Heart right ventricle (tissue), 16 donors: ENCODE measurements at regions not wholly inside any gene's neighbourhood (a gene's known extent, or its start where the extent isn't known, plus 50 kb on each side); places are given as distances from the start of the nearest gene placed in this dataset.

Experiments
- ATAC-seq, 8 donors: fragments of 200-7000 bp; cut with Tn5 transposase; one replicate each; pipeline ENCODE4 v1.9.1; 2020; ENCODE audit warnings: mild to moderate bottlenecking in 8 of 8, moderate library complexity in 8 of 8, moderate number of reproducible peaks in 1 of 8
- DNase-seq, 2 donors: peaks; one replicate each; pipeline ENCODE4 v3.0.0-alpha.2; 2020
- H3K27ac ChIP-seq, 10 donors: fragments of 200-600 bp; sonication (generic) in 2 of 10; one replicate each; pipeline versions ENCODE4 v1.5.0 to v1.8.0; 2020 to 2022; ENCODE audit warnings: mild to moderate bottlenecking in 3 of 10
- H3K27me3 ChIP-seq, 7 donors: fragments of 200-600 bp; one replicate each; pipeline ENCODE4 v1.8.0; 2021 to 2022; ENCODE audit warnings: mild to moderate bottlenecking in 2 of 7
- H3K36me3 ChIP-seq, 9 donors: fragments of 200-600 bp; sonication (generic) in 1 of 9; one replicate each; pipeline versions ENCODE4 v1.5.0 to v1.8.0; 2020 to 2022; ENCODE audit warnings: mild to moderate bottlenecking in 2 of 9
- H3K4me1 ChIP-seq, 9 donors: fragments of 200-600 bp; sonication (generic) in 1 of 9; one replicate each; pipeline versions ENCODE4 v1.5.0 to v1.8.0; 2020 to 2022; ENCODE audit warnings: mild to moderate bottlenecking in 4 of 9
- H3K4me3 ChIP-seq, 10 donors: fragments of 200-600 bp; sonication (generic) in 2 of 10; one replicate each; pipeline versions ENCODE4 v1.5.0 to v1.8.0; 2020 to 2022; ENCODE audit warnings: mild to moderate bottlenecking in 7 of 10, moderate library complexity in 2 of 10
- H3K9me3 ChIP-seq, 11 donors: fragments of 200-600 bp in 10 of 11; sonication (generic) in 2 of 11; one replicate each; pipeline versions ENCODE4 v1.5.0 to v1.8.0; 2013 to 2022; ENCODE audit warnings: mild to moderate bottlenecking in 2 of 11, control low read depth in 1 of 11, moderate library complexity in 1 of 11
- CTCF ChIP-seq, 9 donors: fragments of 200-600 bp; sonication (generic) in 2 of 9; IDR thresholded peaks; one replicate each; pipeline versions ENCODE4 v1.5.0 to v1.8.0; 2021 to 2022; ENCODE audit warnings: antibody characterized with exemption in 9 of 9, mild to moderate bottlenecking in 5 of 9, moderate library complexity in 1 of 9
- WGBS, 2 donors: extraction: QIAGEN DNeasy Blood & Tissue Kit; methylation state at CpG; one replicate each; pipeline ENCODE4 v1.1.7; 2013; ENCODE audit warnings: inconsistent platforms in 1 of 2; 5-methylcytosine and 5-hydroxymethylcytosine counted together
- intact Hi-C, 10 donors: fragments of 100-400 bp; cut with DNase I; formaldehyde crosslinking; loops; one replicate each; pipeline versions ENCODE4 v1.11.1 to v1.14.2; 2022
- donor health status: Arrhythmogenic right ventricular cardiomyopathy.
- donor health status: ischemic (EF 13 %, LVEDD 7.1; RV severe dilation, severe dysfunction).
- donor health status: healthy with polysubstance abuse.
- donor health status: DM: no; HTN: yes; CAD: no.
- donor health status: DM: no; HTN: no; CAD: no.
- donor health status: ischemic (EF 25% LVEDD 6.9; RV normal size, moderate dysfunction).
- donor health status: ischemic (EF 25% LVEDD 5.7; RV mildly dilated, moderate dysfunction).
- donor health status: healthy.
- donor health status: DM: yes; HTN: yes; CAD: no.
- donor health status: Ischemic cardiomyopathy.
- donor health status: ischemic (EF 35%, LVEDD 5.7; RV mildly dilated, moderate dysfunction).
- donor health status: nonischemic (EF 11% LVEDD 7.7; RV severe dilation, severe dysfunction).
- donor health status: DM: yes; HTN: yes; CAD: no.
- donor health status: PGD.
- donor health status: ischemic (EF 29% LVEDD 5.4; RV normal size, mild dysfunction).
- donor health status: nonischemic (EF 23%, LVEDD 6.1; RV moderate dilation, normal function).

GRCh38 chr5:165119175-165119574 is 1613.8 kb downstream of the MAT2B start:
- intact Hi-C loops: no loop called here
- no peak overlapping the region for H3K4me3 ChIP-seq
- peaks cover 0 to 13% (median 0%) of the 10 kb centered on the region in 11 donors for H3K9me3 ChIP-seq
- ATAC-seq (no peak), DNase-seq (no peak)
- H3K36me3 ChIP-seq: no peaks in the 10 kb centered on the region
- H3K27me3 ChIP-seq: no peaks in the 10 kb centered on the region
- no peak for TF ChIP-seq CTCF (IDR thresholded peaks at IDR 0.05)
- no peak overlapping the region for H3K27ac ChIP-seq
- WGBS, 2 donors: 81 to 86% methylated on average over 2 of the region's 2 CpGs
- no peaks in the 10 kb centered on the region for H3K4me1 ChIP-seq

GRCh38 chr5:165126598-165126997 is 1621.2 kb downstream of the MAT2B start:
- intact Hi-C loops: no loop called here
- no peak for TF ChIP-seq CTCF (IDR thresholded peaks at IDR 0.05)
- Histone ChIP-seq H3K9me3 (no peaks in the 10 kb centered on the region), H3K36me3 (no peaks in the 10 kb centered on the region), H3K4me3 (no peak overlapping the region), H3K27me3 (no peaks in the 10 kb centered on the region), H3K27ac (no peak overlapping the region), H3K4me1 (peaks cover 0 to 8% (median 0%) of the 10 kb centered on the region in 9 donors)
- ATAC-seq (no peak), DNase-seq (no peak)
- 67 to 72% methylated on average over 3 of the region's 3 CpGs for WGBS, 2 donors

- Histone ChIP-seq H3K4me3 (no peak overlapping the region), H3K4me1 (peaks cover 0 to 8% (median 0%) of the 10 kb centered on the region in 9 donors), H3K9me3 (no peaks in the 10 kb centered on the region), H3K36me3 (no peaks in the 10 kb centered on the region), H3K27ac (peak overlapping the region in 1 of 10 donors; percentile 48), H3K27me3 (no peaks in the 10 kb centered on the region)
- DNase-seq (no peak), ATAC-seq (no peak)
- TF ChIP-seq CTCF (IDR thresholded peaks at IDR 0.05): no peak
- intact Hi-C loops: no loop called here
- WGBS, 2 donors: 51 to 81% methylated on average over 2 of the region's 2 CpGs
Observed at GRCh38 chr5:165127941-165128340, 1622.5 kb downstream of the MAT2B start.

- intact Hi-C loops: no loop called here
- no peak for TF ChIP-seq CTCF (IDR thresholded peaks at IDR 0.05)
Observed at GRCh38 chr5:165130656-165131055, 1625.2 kb downstream of the MAT2B start.

More at GRCh38 chr5:165130656-165131055, 1625.2 kb downstream of the MAT2B start:
- Histone ChIP-seq H3K27ac (no peak overlapping the region), H3K36me3 (no peaks in the 10 kb centered on the region), H3K9me3 (no peaks in the 10 kb centered on the region), H3K4me3 (no peak overlapping the region), H3K4me1 (peaks cover 0 to 8% (median 0%) of the 10 kb centered on the region in 9 donors), H3K27me3 (no peaks in the 10 kb centered on the region)
- ATAC-seq: no peak
- DNase-seq: no peak
- 68 to 76% methylated on average over 4 of the region's 4 CpGs for WGBS, 2 donors
